Mesothelial cell of epicardium (in vitro differentiated cells): ENCODE measurements at regions not wholly inside any gene's neighbourhood (a gene's known extent, or its start where the extent isn't known, plus 50 kb on each side); places are given as distances from the start of the nearest gene placed in this dataset.

Experiments
- DNase-seq, 2 experiments: peaks; one replicate each; pipeline ENCODE4 v3.0.0; 2021; ENCODE audit warnings: low spot score in 2 of 2; ENCODE audit not compliant: unreplicated experiment in 2 of 2
- H3K27ac Mint-ChIP-seq: 2 replicates; pipeline ENCODE4 v1.8.0; 2021; ENCODE audit warnings: mixed read lengths
- H3K27me3 Mint-ChIP-seq: 2 replicates; pipeline ENCODE4 v1.8.0; 2021; ENCODE audit warnings: low read depth, mixed read lengths
- H3K36me3 Mint-ChIP-seq: 2 replicates; pipeline ENCODE4 v1.8.0; 2021; ENCODE audit warnings: mixed read lengths
- H3K4me1 Mint-ChIP-seq: 2 replicates; pipeline ENCODE4 v1.8.0; 2021; ENCODE audit warnings: mixed read lengths
- H3K4me3 Mint-ChIP-seq: 2 replicates; pipeline ENCODE4 v1.8.0; 2021; ENCODE audit warnings: mild to moderate bottlenecking, moderate library complexity, mixed read lengths
- H3K9me3 Mint-ChIP-seq: 2 replicates; pipeline ENCODE4 v1.8.0; 2021; ENCODE audit warnings: mixed read lengths
- CTCF ChIP-seq: fragments of 200-600 bp; sonication (generic); IDR thresholded peaks from one replicate; pipeline ENCODE4 v1.5.0; 2021; ENCODE audit warnings: antibody characterized with exemption; ENCODE audit not compliant: unreplicated experiment

- peaks cover 39% of the 10 kb centered on the region for H3K9me3 Mint-ChIP-seq
These were observed 107.5 kb downstream of the DCLK3 start for GRCh38 chr3:36656873-36657272.

GRCh38 chr3:36653095-36653494, 111.3 kb downstream of the DCLK3 start:
- no peak for DNase-seq
- H3K36me3 Mint-ChIP-seq = peaks cover 3% of the 10 kb centered on the region
- H3K4me1 Mint-ChIP-seq = peaks cover 21% of the 10 kb centered on the region
- peaks cover 36% of the 10 kb centered on the region for H3K27me3 Mint-ChIP-seq
- no peak overlapping the region for H3K27ac Mint-ChIP-seq
- no peak for TF ChIP-seq CTCF
- peaks cover 34% of the 10 kb centered on the region for H3K9me3 Mint-ChIP-seq
- no peak overlapping the region for H3K4me3 Mint-ChIP-seq

More at GRCh38 chr3:36656873-36657272, 107.5 kb downstream of the DCLK3 start:
- Mint-ChIP-seq H3K4me1 (peaks cover 6% of the 10 kb centered on the region), H3K27me3 (peaks cover 53% of the 10 kb centered on the region), H3K36me3 (peaks cover 3% of the 10 kb centered on the region), H3K4me3 (no peak overlapping the region), H3K27ac (no peak overlapping the region)
- no peak for TF ChIP-seq CTCF
- no peak for DNase-seq

GRCh38 chr3:36652104-36652503, 112.2 kb downstream of the DCLK3 start:
- peaks cover 31% of the 10 kb centered on the region for H3K9me3 Mint-ChIP-seq
- H3K27me3 Mint-ChIP-seq = peaks cover 29% of the 10 kb centered on the region
- no peak for TF ChIP-seq CTCF
- peaks cover 22% of the 10 kb centered on the region for H3K4me1 Mint-ChIP-seq
- no peak overlapping the region for H3K27ac Mint-ChIP-seq
- no peak overlapping the region for H3K4me3 Mint-ChIP-seq
- H3K36me3 Mint-ChIP-seq = peaks cover 3% of the 10 kb centered on the region
- no peak for DNase-seq

- Mint-ChIP-seq H3K27me3 (peaks cover 28% of the 10 kb centered on the region), H3K36me3 (peaks cover 3% of the 10 kb centered on the region), H3K27ac (no peak overlapping the region), H3K4me1 (peaks cover 22% of the 10 kb centered on the region), H3K9me3 (peaks cover 19% of the 10 kb centered on the region), H3K4me3 (no peak overlapping the region)
- TF ChIP-seq CTCF = no peak
- no peak for DNase-seq
These were observed 114.1 kb downstream of the DCLK3 start for GRCh38 chr3:36650271-36650671.

- H3K9me3 Mint-ChIP-seq = peaks cover 7% of the 10 kb centered on the region
- H3K4me1 Mint-ChIP-seq = peaks cover 22% of the 10 kb centered on the region
- H3K4me3 Mint-ChIP-seq = no peak overlapping the region
- no peaks in the 10 kb centered on the region for H3K36me3 Mint-ChIP-seq
- no peak for TF ChIP-seq CTCF
- no peak overlapping the region for H3K27ac Mint-ChIP-seq
- H3K27me3 Mint-ChIP-seq = peaks cover 25% of the 10 kb centered on the region
- DNase-seq = no peak
These were observed 115.2 kb downstream of the DCLK3 start for GRCh38 chr3:36649125-36649524.
